ENCODE measurements at regions not wholly inside any gene's neighbourhood (a gene's known extent, or its start where the extent isn't known, plus 50 kb on each side); places are given as distances from the start of the nearest gene placed in this dataset.
"Not testable (repeated sequence)": the region's sequence is repeated elsewhere in the genome, so short reads cannot be mapped to it uniquely, and the experiment has no call there.

DNA sequence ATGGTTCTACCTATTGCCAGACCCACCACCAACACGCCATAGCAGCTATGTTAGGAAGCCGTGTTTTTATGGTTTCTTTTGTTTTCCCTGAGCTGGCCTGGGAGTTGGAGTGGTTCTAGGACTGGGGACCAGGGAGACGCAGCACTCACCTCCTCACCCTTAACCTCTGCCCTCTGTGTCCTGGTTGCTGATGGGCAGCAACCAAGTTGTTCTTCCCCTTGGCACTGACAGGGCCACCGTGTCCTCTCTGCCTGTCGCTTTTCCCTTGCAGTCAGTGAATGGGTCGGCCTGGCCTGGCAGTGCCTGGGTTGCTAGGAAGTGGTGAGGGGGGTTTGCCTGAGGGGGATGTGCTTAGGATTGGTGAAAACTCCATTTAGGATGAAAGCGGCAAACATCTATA is 197.1 kb upstream of the GATA6 start:
- Mint-ChIP-seq H3K27me3 (ENCODE audit: low read depth) (peaks cover 3% of the 10 kb centered on the region), H3K36me3 (ENCODE audit: low read depth) (no peaks in the 10 kb centered on the region), H3K27ac (no peak overlapping the region), H3K4me3 (ENCODE audit: low read depth) (no peak overlapping the region), H3K4me1 (ENCODE audit: low read depth) (no peaks in the 10 kb centered on the region), H3K9me3 (no peaks in the 10 kb centered on the region)
- intact Hi-C loops (cut with micrococcal nuclease), result no loop called here
- no peak for DNase-seq (ENCODE audit: low spot score)

- H3K4me3 Mint-ChIP-seq (ENCODE audit: low read depth); H3K36me3 Mint-ChIP-seq (ENCODE audit: low read depth); H3K9me3 Mint-ChIP-seq: not testable (repeated sequence)
These were observed 193.4 kb upstream of the GATA6 start for GRCh38 chr18:21975954-21976353.

DNA sequence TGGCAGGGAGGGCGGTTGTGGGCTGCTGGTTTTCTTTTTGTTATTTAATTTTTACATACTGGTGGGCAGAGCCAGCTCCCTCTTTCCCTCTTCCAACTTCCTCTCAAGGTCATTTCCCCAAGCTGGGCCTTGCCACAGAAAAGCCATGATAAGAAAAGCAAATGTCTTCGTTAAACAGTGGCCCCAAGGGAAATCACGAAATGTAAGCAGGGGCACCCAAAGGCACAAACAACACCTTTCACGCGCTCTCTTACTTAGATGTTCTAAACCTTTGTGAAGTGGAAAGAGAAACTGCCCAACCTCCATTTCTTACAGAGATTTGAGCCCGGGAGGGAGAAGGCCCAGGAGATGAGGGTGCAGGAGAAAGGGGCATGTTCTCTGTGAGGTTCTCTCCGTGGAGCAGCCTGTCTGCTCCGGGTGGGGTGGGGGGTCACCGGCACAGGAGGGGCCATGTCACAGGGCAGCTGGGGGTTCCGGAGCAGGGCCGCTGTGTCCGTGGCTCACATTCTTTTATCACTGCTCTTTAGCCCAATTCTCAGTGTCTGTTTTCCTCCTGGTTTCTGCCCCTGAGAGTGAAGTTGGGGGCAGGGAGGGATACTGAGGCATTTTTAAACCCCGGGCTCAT is 190.7 kb upstream of the GATA6 start:
- Mint-ChIP-seq H3K4me1 (ENCODE audit: low read depth) (no peaks in the 10 kb centered on the region), H3K27ac (no peak overlapping the region), H3K36me3 (ENCODE audit: low read depth) (no peaks in the 10 kb centered on the region), H3K27me3 (ENCODE audit: low read depth) (no peaks in the 10 kb centered on the region), H3K9me3 (no peaks in the 10 kb centered on the region), H3K4me3 (ENCODE audit: low read depth) (no peak overlapping the region)
- DNase-seq (ENCODE audit: low spot score), result no peak
- intact Hi-C loops (cut with micrococcal nuclease), result no loop called here

More at GRCh38 chr18:21975954-21976353, 193.4 kb upstream of the GATA6 start:
- H3K4me1 Mint-ChIP-seq (ENCODE audit: low read depth); intact Hi-C loops (cut with micrococcal nuclease); H3K27me3 Mint-ChIP-seq (ENCODE audit: low read depth); H3K27ac Mint-ChIP-seq; DNase-seq (ENCODE audit: low spot score): not testable (repeated sequence)

- Mint-ChIP-seq H3K4me1 (ENCODE audit: low read depth) (no peaks in the 10 kb centered on the region), H3K9me3 (no peaks in the 10 kb centered on the region), H3K27me3 (ENCODE audit: low read depth) (no peaks in the 10 kb centered on the region), H3K36me3 (ENCODE audit: low read depth) (no peaks in the 10 kb centered on the region), H3K4me3 (ENCODE audit: low read depth) (no peak overlapping the region), H3K27ac (no peak overlapping the region)
- intact Hi-C loops (cut with micrococcal nuclease), result no loop called here
- no peak for DNase-seq (ENCODE audit: low spot score)
These were observed 190.2 kb upstream of the GATA6 start for GRCh38 chr18:21979171-21979560.

DNA sequence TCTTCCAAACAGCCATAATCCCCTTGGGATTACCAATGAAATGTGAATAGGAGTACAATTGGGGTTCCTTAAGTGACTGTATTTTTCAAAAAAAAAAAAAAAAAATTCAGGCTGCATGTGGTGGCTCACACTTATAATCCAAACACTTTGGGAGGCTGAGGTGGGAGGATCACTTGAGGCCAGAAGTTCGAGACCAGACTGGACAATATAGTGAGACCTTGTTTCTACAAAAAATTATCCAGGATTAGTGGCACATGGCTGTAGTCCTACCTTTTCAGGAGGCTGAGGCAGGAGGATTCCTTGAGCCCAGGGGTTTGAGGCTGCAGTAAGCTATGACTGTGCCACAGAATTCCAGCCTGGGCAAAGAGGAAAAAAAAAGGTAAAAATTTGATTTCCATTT is 189.6 kb upstream of the GATA6 start:
- H3K4me1 Mint-ChIP-seq (ENCODE audit: low read depth), result no peaks in the 10 kb centered on the region
- H3K4me3 Mint-ChIP-seq (ENCODE audit: low read depth), result no peak overlapping the region
- DNase-seq (ENCODE audit: low spot score), result no peak
- H3K36me3 Mint-ChIP-seq (ENCODE audit: low read depth), result no peaks in the 10 kb centered on the region
- H3K9me3 Mint-ChIP-seq, result no peaks in the 10 kb centered on the region
- no peaks in the 10 kb centered on the region for H3K27me3 Mint-ChIP-seq (ENCODE audit: low read depth)
- intact Hi-C loops (cut with micrococcal nuclease), result no loop called here
- no peak overlapping the region for H3K27ac Mint-ChIP-seq

DNA sequence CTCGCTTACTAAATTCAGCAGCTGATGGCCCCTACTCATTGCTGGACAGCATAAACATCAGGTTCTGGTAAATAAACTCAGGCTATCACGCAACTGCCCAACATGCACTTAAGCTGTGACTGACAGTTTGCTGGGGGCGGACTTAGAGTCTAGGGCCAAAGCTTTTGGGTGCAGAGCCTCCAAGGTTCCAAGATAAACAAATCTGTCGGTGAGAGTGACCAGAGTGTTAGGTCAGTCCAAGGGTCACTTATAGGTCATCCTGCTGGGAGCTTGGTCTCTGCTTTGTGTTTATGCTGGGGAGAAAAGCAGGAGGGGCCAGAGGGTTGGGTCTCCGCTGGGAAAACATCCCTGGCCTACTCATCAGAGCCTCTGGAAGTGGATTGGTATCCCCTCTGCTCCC is 188.6 kb upstream of the GATA6 start:
- no peaks in the 10 kb centered on the region for H3K9me3 Mint-ChIP-seq
- no peaks in the 10 kb centered on the region for H3K36me3 Mint-ChIP-seq (ENCODE audit: low read depth)
- intact Hi-C loops (cut with micrococcal nuclease), result no loop called here
- no peak for DNase-seq (ENCODE audit: low spot score)
- H3K4me3 Mint-ChIP-seq (ENCODE audit: low read depth), result no peak overlapping the region
- H3K27ac Mint-ChIP-seq, result no peak overlapping the region
- no peaks in the 10 kb centered on the region for H3K4me1 Mint-ChIP-seq (ENCODE audit: low read depth)
- no peaks in the 10 kb centered on the region for H3K27me3 Mint-ChIP-seq (ENCODE audit: low read depth)

DNA sequence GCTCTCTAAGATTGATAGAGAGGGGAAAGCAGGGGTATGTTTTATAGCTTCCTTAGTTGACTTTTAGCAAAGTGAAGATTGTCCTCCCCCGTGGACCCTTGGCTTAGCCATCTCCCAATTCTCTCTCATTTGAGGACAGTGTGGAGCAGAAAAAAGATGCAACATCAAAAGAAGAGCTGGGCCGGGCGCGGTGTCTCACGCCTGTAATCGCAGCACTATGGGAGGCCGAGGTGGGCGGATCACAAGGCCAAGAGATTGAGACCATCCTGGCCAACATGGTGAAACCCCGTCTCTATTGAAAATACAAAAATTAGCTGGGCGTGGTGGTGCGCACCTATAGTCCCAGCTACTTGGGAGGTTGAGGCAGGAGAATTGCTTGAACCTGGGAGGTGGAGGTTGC is 187.9 kb upstream of the GATA6 start:
- DNase-seq (ENCODE audit: low spot score); H3K27ac Mint-ChIP-seq; H3K27me3 Mint-ChIP-seq (ENCODE audit: low read depth); H3K9me3 Mint-ChIP-seq; H3K4me3 Mint-ChIP-seq (ENCODE audit: low read depth); H3K4me1 Mint-ChIP-seq (ENCODE audit: low read depth); intact Hi-C loops (cut with micrococcal nuclease); H3K36me3 Mint-ChIP-seq (ENCODE audit: low read depth): not testable (repeated sequence)

DNA sequence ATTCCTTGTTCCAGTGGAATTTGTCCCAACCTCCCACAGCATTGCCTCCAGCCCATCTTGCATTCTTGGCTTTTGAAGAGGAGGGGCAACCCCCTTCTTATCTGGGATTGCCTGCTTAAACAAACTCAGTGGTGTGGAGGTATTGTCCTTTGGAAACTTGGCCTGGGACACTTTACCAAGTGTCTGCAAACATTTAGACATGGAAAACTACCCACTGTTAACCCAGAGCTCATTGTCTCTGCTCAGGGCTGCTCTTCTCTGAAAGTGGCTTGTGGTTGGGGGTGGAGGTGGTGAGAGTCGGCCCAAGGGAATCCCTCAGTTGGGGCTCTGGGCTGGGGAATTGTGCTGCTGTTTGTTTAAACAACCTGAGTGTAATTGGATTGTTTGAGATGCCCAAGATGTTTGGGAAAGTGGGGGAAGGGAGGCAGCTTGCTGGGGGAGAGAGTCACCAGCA is 178.3 kb upstream of the GATA6 start:
- no peak for DNase-seq (ENCODE audit: low spot score)
- Mint-ChIP-seq H3K4me3 (ENCODE audit: low read depth) (no peak overlapping the region), H3K27ac (no peak overlapping the region), H3K36me3 (ENCODE audit: low read depth) (no peaks in the 10 kb centered on the region), H3K4me1 (ENCODE audit: low read depth) (no peaks in the 10 kb centered on the region), H3K9me3 (no peaks in the 10 kb centered on the region), H3K27me3 (ENCODE audit: low read depth) (no peaks in the 10 kb centered on the region)
- intact Hi-C loops (cut with micrococcal nuclease), result no loop called here

- no peak for DNase-seq (ENCODE audit: low spot score)
- H3K27ac Mint-ChIP-seq, result no peak overlapping the region
- intact Hi-C loops (cut with micrococcal nuclease), result no loop called here
- H3K4me3 Mint-ChIP-seq (ENCODE audit: low read depth), result no peak overlapping the region
- H3K36me3 Mint-ChIP-seq (ENCODE audit: low read depth), result no peaks in the 10 kb centered on the region
- H3K27me3 Mint-ChIP-seq (ENCODE audit: low read depth), result no peaks in the 10 kb centered on the region
- H3K9me3 Mint-ChIP-seq, result no peaks in the 10 kb centered on the region
- H3K4me1 Mint-ChIP-seq (ENCODE audit: low read depth), result no peaks in the 10 kb centered on the region
These were observed 177.5 kb upstream of the GATA6 start for GRCh38 chr18:21991886-21992285.

- Mint-ChIP-seq H3K9me3 (no peaks in the 10 kb centered on the region), H3K4me3 (ENCODE audit: low read depth) (no peak overlapping the region), H3K27me3 (ENCODE audit: low read depth) (no peaks in the 10 kb centered on the region), H3K36me3 (ENCODE audit: low read depth) (no peaks in the 10 kb centered on the region), H3K4me1 (ENCODE audit: low read depth) (peaks cover 2% of the 10 kb centered on the region), H3K27ac (no peak overlapping the region)
- DNase-seq (ENCODE audit: low spot score), result no peak
- intact Hi-C loops (cut with micrococcal nuclease), result loop anchor here (5.0 kb wide), 1 partner anchor 566 kb away; no protein-coding TSS in a partner anchor
These were observed 173.0 kb upstream of the GATA6 start for GRCh38 chr18:21996351-21996826.

DNA sequence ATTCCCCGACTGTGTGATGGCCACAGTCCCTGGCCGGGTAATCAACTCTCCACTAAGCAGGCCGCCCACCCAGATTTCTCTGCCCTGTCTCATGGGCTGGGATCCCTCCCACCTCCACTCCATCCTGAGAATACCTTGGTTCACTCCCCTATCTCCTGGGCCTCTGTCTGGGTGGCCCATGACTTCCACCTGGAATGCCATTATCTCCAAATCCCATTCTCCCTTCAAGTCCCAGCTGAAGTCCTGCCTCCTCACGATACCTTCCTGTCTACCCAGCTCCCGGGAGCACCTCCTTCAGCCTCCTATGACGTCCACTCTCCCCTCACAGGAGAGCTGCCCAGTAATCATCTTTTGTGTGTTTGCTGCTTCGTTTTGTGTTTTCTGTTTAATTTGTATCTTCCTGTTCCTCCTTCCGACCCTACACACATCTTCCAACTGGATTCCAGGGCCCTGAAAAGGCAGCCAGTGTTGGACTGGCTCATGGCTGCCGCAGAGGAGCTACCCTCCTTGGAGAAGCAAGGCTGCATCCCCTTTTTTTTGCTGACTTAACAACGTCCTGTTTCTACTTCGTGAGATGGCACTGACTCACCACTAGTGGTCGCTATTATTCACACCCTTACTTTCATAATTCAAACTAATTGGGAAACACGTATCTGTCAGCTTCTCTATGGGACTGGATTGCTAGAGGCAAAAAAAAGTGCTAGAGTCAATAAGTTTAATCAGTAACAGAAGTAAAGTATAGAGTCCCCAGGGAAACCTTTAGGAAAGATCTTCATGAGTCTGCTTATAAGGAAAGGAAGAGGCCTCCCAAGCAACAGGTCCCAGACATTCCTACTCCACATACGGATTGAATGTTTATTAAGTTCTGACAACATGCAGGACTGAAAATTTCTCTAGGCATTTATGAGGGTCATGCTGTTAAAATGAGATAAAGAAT is 171.9 kb upstream of the GATA6 start:
- H3K9me3 Mint-ChIP-seq, result no peaks in the 10 kb centered on the region

DNA sequence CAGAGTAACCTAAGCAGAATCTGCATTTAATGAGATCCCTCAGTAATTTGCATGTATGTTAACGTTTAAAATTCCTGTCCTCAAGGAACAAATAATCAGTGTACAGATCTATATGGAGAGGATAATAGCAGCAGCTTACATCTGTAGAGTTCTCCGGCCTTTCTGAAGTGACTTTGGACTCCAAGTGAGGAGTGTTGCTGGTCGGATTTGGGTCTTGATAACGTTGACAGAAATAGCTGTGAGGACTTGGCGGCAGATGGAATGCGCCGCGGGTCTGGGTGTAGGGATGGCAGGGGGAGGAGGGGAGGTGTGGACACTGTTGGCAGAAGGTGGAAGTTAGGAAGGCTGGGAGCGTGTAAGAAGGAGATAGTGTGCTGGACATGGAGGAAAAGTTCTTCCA is 170.9 kb upstream of the GATA6 start:
- Mint-ChIP-seq H3K9me3 (no peaks in the 10 kb centered on the region), H3K27ac (no peak overlapping the region), H3K36me3 (ENCODE audit: low read depth) (no peaks in the 10 kb centered on the region), H3K4me3 (ENCODE audit: low read depth) (no peak overlapping the region), H3K27me3 (ENCODE audit: low read depth) (no peaks in the 10 kb centered on the region), H3K4me1 (ENCODE audit: low read depth) (peaks cover 2% of the 10 kb centered on the region)
- no peak for DNase-seq (ENCODE audit: low spot score)
- intact Hi-C loops (cut with micrococcal nuclease), result loop anchor here (5.0 kb wide), 1 partner anchor 564 kb away; no protein-coding TSS in a partner anchor

More for the DNA sequence above, 171.9 kb upstream of the GATA6 start:
- no peaks in the 10 kb centered on the region for H3K27me3 Mint-ChIP-seq (ENCODE audit: low read depth)
- no peak overlapping the region for H3K4me3 Mint-ChIP-seq (ENCODE audit: low read depth)
- no peaks in the 10 kb centered on the region for H3K36me3 Mint-ChIP-seq (ENCODE audit: low read depth)
- no peak for DNase-seq (ENCODE audit: low spot score)
- intact Hi-C loops (cut with micrococcal nuclease), result loop anchor here (5.0 kb wide), 1 partner anchor 565 kb away; no protein-coding TSS in a partner anchor
- peaks cover 2% of the 10 kb centered on the region for H3K4me1 Mint-ChIP-seq (ENCODE audit: low read depth)
- H3K27ac Mint-ChIP-seq, result no peak overlapping the region

DNA sequence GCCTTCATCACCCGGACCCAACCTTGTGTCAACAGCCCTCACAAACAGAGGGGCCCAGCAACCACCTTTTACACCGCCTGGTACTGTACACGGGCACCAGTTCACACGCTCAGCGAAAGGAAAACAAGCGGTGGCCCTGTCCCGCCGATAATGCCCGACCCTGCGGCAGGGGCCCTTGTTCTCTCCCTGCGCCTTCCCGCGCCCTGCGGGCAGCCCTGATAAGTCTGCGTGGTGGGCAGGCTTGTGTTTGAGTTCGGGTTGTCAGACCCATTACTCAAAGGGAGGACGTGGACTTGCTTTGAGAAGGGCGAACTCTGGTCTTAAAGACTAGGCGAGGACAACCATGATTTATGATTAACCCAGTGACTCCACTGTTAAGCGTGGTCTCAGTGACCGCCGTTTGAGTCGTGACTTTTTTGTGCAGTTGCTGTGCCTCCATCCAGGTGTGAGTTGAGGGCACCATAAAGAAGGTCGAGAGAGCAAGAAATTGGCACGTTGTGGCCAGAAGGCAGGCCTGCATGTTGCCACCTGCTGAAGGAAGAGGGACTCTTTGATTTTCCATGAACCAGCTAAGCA is 167.4 kb upstream of the GATA6 start:
- no peaks in the 10 kb centered on the region for H3K9me3 Mint-ChIP-seq
- H3K4me3 Mint-ChIP-seq (ENCODE audit: low read depth), result no peak overlapping the region
- intact Hi-C loops (cut with micrococcal nuclease), result no loop called here
- H3K27ac Mint-ChIP-seq, result no peak overlapping the region
- no peaks in the 10 kb centered on the region for H3K27me3 Mint-ChIP-seq (ENCODE audit: low read depth)
- DNase-seq (ENCODE audit: low spot score), result no peak
- H3K36me3 Mint-ChIP-seq (ENCODE audit: low read depth), result no peaks in the 10 kb centered on the region
- H3K4me1 Mint-ChIP-seq (ENCODE audit: low read depth), result peaks cover 2% of the 10 kb centered on the region

All from activated T-helper 2 cell treated with anti-CD3 and anti-CD28 coated beads, Interferon-gamma antibody, Interleukin-2, Interleukin-4, amounts not matched to agents 10 μg/mL and 5 μg/mL and 100 μg/mL, durations not matched to agents 14 hours and 24 hours and 36 hours (primary cell).